Globus pallidus (tissue), 1 donor: ENCODE measurements at regions not wholly inside any gene's neighbourhood (a gene's known extent, or its start where the extent isn't known, plus 50 kb on each side); places are given as distances from the start of the nearest gene placed in this dataset.

ENCODE experiments used
- DNase-seq: peaks from one replicate; pipeline ENCODE4 v3.0.0-alpha.2; 2015; ENCODE audit warnings: low spot score

DNA sequence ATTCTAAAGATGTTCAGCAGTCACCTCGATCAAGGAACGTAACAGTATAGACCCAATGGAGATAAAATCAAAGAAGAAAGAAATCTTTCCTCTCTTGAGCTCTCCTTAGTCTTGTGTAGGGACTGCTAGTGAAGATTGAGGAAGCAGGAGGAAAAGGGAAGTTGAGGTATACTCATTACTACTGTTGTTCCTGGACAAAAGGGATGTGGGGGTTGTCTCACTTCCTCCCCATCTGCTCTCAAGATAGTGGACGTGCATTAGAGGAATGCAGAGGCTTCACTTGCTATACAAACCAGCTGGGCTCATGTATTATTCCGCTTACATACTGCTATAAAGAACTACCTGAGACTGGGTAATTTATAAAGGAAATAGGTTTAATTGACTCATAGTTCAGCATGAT lies 208.9 kb upstream of the ARHGEF9 start:
- DNase-seq, result peak; percentile 9

DNA sequence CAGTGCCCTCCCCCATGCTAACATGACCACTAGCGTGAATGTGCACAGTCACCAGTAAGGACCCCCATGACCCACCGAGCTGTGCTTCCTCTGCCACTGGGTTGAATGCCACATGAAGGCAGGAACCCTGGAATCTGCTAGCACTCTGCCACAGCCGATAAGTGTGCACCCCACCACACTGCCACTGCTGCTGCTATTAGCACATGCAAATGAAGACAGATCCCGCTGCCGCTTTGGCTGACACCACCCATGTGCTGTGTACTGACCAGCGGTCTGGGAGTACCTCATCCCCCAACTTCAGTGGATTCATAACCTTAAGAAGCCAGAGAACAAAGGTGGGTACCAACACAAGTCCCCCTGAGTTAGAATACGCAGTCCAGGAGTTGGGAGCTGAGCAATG lies 200.9 kb upstream of the ARHGEF9 start:
- DNase-seq, result no peak

DNA sequence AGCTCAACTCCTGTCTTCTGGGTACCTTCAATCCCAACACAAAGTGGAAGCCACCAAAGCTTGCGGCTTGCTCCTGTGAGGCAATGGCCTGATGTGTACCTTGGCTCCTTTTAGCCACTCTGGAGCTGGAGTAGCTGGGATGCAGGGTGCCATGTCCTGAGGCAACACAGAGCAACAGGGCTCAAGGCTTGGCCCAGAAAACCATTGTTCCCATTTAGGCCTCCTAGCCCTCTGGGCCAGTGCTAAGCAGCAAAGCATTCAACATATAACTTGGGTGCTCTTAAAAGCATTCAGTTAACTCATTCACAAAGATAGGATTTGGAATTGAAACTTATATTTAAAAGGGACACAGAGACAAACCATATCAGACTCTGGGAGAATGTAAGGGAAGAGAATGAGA lies 194.5 kb upstream of the ARHGEF9 start:
- no peak for DNase-seq

DNA sequence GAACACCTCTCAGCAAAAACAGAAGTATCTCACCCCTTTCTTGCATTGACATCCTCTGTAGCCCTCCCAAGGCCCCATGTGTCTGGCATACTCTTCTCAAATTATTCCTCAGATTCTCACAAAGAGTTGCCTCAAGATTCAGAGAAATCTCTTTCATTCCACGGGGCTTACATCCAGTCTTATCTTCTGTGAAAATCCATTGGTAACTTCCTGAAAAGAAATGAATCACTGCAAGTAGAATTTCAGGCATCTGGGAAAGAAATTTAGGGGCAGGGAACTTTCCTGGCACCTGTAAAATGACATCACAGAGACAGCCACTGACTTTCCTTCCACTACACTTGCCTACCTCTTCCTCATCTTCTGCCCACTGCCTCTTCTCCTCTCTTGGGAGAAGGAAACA lies 182.5 kb upstream of the ARHGEF9 start:
- no peak for DNase-seq

DNA sequence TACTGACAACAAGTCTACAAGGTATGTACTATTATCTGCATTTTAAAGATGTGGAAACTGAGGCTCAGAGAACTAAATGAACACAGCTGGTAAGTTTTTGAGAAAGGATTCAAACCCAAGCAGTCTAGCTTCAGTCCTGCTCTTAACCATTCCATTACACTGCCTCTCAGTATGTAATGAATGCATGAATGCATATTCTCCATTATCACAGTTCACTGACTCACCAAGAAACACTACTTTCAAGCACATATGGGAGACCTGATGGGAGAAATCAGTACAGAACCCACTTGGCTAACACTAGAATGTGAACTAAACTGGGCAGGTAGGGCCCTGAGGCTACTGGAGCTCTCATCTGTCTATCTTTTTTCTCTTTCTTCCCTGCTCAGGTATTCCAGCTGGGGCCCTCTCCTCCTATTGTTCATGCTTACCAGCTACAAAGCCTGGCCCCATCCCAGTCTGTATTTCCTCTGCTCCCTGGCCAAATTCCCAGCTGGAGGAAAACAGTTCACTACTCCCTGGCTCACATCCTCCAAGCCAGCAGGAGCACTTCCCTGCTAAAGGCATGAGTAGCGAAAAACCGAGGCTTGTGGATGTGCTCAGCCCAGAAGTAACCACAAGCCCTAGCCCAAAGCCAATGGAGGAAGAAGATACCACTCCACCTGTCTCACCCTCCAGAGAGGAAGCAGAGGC lies 178.2 kb upstream of the ARHGEF9 start:
- DNase-seq, result no peak

DNA sequence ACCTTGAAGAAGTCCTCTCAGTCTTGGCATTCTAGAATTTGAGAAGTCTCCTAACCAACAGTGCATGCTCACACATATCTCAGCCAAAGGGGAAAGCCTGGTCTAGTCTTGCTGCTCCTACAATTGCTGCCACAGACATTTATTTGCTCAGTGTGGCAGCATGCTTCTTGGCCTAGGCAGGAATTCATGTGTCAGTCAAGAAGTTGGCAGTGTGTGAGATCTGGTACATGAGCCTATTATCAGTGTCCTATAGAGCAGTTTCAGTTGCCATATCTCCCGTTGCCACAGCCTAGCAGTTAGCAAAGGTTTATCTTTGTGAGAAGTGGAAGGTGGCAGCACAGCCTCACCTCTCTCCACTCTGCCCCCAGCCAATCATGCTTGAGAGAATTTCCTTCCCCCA lies 176.9 kb upstream of the ARHGEF9 start:
- DNase-seq, result no peak

DNA sequence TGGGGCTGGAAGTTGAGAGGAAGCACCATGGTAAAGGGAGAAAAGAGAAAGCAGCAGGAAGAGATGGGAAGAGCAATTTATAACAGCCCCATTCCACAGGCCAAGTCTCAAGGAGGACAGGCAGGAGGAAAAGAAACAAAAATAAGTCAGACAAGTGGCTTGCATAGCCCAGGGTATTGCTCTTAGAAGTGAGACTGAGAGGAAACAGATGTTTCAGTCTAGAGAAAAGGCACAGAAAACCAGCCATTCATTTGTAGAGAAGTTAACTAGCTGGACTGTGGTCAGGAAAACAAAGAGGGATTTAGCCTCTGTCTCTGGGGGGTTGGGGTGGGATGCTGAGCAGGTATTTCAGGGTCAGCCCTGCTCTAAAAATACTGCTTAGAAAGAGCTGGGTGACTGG lies 175.0 kb upstream of the ARHGEF9 start:
- no peak for DNase-seq

DNA sequence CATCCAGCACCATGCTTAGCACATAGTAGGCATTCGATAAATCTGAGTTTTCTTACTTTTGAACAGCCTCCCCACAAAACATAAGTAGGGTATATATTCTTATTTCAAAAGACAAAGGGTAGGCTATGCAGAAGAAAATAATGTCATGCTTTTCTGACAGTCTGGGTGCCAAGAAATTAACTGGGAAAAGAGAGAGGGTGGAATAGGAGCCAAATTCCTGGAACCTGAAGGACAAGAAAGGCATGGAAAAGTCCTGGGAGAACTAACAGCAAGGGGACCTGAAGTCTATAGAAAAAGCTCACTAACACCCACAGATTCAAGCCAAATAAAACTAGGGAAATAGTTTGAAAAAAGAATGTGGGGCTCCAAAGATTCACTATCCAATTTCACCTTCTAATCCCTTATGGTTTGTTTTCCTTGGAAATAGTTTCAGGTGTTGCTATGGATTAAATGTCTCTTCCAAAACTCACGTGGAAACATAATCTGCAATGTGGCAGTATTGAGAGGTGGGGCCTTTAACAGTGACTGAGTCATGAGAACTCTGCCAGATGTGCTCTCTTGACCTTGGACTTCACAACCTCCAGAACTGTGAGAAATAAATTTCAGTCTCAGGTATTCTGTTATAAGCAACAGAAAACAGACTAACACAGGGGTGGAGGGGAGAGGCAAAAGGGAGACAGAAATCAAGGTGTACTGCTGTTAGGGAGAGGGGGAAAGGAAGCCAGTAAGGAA lies 173.3 kb upstream of the ARHGEF9 start:
- DNase-seq, result no peak

DNA sequence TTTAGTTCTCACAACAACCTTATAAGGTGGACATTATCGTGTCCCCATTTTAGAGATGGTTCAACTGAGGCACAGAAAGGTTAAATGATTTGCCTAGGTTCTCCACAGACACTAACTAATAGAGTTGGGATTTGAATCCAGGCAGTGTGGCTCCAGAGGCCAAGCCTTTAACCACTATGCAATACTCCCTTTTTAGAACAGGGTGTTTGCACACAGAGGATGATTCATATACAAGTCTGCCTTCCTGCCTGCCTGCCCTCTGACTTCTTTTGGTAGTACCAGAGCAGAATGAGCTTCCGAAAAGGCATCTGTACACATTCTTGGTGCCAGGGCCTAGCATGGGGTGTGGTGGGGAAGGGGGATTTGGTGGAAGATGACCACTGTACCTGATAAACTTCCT lies 150.8 kb upstream of the ARHGEF9 start:
- no peak for DNase-seq

DNA sequence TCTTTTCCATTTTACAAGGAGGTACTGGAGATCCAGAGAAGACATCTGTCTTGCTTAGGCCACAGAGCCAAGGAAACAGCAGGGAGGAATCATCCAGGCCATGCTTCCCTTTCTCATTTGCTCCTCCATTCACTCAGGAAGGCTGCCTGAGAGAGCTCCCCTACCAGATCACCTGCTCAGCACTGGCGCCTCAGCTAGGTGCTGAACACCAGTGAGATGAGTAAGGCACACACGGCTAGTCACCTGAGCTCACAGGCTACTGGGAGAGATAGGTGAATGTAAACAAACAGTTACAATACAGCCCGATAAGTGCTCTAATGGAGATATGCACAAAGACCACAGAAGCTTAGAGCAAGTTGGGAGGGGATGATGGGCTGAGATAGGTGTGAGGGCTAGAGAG lies 149.8 kb upstream of the ARHGEF9 start:
- no peak for DNase-seq

DNA sequence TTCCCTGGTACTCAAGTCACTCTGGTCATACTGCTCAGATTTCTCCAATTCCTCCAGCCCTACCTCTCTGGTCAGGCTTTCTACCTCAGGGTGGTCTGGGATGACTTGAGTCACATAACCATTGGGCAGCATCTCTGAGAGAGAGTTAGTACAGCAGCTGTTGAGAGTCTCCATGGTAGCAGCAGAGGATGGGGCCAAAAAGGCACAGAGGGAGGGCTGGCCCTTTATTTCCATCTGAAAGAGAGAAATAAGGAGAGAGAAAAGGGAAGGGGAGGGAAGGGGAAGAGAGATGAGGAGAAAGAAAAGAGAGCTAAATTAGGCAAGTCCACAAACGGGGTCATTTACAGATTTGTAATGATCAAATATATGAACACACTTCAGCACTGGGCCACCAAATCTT lies 149.1 kb upstream of the ARHGEF9 start:
- DNase-seq, result no peak

DNA sequence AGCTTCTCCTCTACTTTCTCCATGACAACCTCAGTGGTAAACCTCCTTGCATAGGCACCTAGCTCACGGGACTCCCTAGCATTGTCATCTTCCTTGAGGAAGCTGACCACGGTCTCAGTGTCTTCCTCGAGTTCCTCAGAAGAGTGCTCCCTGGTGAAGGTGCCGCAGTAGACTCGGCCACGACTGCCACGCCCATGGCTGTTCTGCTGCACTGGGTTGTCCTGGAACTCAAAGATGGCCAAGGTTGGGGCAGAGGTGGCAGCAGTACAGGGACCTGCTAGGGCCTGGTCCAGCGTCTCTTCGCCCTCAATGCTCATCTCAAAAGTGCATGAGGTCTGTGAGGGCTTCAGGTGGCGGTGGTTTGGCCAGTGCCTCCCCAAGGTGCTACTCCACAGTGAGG lies 147.9 kb upstream of the ARHGEF9 start:
- DNase-seq, result no peak

DNA sequence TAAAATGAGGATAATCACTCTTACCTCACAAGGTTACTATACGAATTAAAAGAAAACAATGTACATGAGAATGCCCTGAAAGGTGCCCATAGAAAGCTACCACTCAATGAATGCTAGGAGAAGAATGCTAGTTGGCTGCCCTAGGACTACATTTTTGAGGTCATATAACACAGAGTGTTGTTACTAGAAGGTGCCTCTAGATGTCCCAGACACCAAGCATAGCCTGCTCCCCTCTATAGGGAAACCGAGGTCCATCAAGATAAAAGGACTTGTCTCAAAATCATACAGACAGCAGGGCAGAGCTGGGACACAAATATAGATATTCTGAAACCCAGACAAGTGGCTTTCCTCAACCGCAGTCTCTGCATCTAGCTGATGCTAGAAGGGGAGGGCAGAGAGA lies 147.0 kb upstream of the ARHGEF9 start:
- no peak for DNase-seq

DNA sequence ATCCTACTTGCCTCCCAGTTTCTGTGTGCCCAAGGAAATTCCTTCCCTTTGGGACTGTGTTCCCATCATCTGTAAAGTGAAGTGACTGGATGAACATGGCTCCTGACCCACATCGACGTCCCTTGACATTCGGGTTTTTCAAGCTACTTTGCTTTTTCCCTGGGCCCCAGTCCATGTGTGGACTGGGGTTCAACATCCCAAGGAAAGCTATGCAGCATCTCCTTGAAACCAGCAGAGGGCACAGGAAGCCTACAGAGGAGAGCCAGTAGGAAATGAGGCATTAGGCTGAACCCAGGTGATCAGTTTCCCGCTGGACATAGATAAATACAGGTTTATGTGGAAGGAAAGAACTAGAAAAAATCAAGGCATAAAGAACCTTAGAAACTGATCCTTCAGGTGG lies 145.1 kb upstream of the ARHGEF9 start:
- no peak for DNase-seq

DNA sequence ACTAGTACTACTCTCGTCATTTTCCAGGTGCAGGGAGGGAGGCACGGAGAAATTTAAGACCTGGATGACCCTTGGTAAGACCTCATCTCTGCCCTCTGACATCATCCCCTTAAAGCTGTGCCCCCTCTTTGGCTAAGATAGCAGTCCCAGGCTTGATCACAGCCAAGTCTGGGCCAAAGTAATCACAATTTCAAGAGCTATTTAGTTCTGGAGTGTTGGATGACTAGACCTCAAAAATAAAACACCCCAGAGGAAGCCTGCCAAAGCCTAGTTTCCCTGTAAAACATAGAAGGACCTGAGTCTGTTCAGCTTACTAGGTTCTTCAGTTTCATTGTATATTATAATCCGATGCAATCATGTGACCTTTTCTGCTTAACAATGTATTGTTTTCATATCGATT lies 144.6 kb upstream of the ARHGEF9 start:
- DNase-seq, result no peak

DNA sequence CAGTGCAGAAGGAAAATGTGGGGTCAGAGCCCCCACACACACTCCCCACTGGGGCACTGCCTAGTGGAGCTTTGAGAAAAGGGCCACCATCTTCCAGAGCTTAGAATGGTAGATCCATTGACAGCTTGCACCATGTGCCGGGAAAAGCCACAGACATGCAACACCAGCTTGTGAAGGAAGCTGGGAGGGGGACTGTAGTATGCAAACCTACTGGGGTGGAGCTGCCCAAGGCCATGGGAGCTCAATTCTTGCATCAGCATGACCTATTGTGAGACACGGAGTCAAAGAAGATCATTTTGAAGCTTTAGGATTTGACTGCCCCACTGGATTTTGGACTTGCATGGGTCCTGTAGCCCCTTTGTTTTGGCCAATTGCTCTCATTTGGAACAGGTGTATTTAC lies 142.8 kb upstream of the ARHGEF9 start:
- DNase-seq, result no peak

DNA sequence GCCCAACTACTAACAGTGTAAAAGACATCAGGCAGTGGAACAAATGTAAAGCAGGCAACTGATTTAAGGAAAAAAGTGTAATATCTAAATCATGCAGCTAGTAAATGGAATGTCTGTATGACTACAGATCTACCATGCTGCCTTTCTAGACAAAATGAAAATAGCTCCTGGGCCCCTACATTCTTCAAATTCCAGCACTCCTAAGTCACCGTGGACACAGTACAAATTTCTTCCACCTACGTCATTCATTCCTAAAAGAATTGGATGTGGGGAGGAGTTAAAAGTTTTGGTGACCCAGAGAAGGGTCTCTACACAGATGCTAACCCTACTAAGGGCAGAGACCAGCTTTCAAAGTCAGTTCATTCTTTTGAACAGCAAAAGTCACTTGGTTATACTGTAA lies 137.2 kb upstream of the ARHGEF9 start:
- no peak for DNase-seq

DNA sequence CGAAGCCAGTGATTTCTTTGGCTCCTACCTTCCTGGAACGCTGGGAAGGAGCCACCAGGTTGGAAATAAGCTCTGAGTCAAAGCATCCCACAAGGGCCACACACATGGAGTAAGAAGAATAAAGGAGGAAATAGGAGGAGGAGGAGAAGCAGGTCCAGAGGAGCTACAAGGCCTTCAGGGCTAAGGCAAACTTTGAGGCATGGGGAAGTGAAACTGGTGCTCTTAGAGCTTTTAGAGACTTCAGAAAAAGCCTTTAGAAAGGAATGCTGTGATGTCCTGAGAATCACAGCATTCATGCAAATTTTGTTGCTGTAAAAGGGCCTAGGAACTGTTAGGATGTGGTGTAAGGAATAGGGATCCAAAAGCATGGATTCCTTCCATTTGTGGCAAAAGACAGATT lies 135.9 kb upstream of the ARHGEF9 start:
- no peak for DNase-seq

DNA sequence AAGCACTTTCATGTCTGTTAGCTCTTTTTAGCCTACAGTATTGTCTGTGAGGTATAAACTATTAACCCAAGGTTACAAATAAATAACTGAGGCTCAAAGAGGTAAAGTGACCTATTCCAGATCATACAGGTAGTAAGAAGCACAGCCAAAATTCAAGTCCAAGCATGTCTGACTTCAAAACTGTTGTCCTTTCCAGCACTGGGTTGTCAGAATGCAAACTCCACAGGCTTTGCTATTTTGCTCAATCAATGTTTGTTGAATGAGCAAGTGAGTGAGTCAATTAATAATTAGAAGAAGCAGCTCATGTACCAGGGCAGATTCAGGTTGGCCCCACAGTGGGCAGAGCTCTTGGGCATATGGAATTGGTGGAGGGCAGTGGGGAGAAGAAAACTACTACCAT lies 134.1 kb upstream of the ARHGEF9 start:
- DNase-seq, result no peak

DNA sequence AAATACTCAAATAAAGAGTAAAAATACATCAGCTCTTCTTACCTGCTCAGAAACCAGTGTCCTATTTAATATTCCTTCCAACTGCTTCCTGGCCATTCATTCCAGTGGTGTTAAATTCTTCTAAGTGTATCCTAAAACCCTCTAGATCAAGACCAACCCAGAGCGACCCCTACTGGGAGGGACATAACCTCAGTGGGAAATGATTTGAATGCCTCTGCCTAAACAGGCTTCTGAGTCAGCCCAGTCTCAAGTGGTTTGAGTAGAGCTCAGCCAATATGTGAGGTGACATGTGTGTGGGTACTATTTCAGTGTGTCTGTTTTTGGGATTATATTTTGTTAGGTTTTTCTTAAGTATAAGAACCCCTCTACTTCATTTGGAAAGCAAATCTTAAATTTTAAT lies 133.6 kb upstream of the ARHGEF9 start:
- DNase-seq, result no peak

DNA sequence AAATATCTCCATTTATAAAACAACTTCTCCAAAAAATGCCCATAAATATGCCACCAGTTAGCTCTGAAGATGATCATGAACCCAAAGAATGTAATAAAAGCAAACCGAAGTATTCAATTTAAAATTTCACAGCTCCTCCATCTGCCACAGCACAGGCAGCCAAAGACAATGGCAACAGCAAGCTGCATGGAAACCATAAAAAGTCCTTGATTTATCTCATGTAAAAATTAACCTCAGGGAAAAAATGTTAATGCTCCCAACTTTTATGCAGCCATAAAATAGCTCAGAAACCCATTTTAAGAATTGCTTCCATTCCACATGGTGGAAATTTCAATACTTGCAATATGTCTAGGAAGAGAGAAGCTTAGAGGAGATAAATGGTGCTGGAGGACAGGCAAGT lies 132.3 kb upstream of the ARHGEF9 start:
- no peak for DNase-seq

DNA sequence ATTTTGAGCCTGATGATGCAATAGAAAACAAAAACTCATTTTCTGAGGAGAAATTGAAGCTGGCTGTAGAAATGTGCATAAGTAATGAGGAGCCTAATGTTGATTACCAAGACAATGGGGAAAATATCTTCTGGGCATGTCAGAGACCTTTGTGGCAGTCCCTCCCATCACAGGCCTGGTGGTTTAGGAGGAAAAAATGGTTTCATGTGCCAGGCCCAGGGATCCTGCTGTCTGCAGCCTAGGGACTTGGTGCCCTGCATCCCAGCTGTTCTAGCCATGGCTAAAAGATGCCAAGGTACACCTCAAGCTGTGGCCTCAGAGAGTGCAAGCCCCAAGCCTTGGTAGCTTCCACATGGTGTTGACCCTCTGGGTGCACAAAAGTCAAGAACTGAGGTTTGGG lies 128.7 kb upstream of the ARHGEF9 start:
- DNase-seq, result no peak

DNA sequence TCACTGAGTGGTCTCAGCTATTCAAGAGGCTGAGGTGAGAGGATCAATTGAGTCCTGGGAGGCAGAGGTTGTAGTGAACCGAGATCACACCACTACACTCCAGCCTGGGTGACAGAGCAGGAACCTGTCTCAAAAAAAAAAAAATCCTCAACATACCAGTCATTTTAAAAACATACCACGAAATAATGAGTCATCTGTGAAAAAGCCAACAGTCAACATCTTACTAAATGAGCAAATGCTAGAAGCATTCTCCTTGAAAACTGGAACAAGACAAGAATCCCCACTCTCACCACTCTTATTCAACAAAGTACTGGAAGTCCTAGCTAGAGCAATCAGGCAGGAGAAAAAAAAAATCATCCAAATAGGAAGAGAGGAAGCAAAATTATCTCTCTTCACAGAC lies 104.0 kb upstream of the ARHGEF9 start:
- no peak for DNase-seq
